ENCODE measurements at regions not wholly inside any gene's neighbourhood (a gene's known extent, or its start where the extent isn't known, plus 50 kb on each side); places are given as distances from the start of the nearest gene placed in this dataset.
"Not testable (repeated sequence)": the region's sequence is repeated elsewhere in the genome, so short reads cannot be mapped to it uniquely, and the experiment has no call there.

GRCh38 chr6:150696918-150697317, 97.2 kb downstream of the PLEKHG1 start:
- not testable (repeated sequence) for TF ChIP-seq CTCF (IDR thresholded peaks at IDR 0.05; ENCODE audit: low read length); EZH2 (IDR thresholded peaks at IDR 0.05; ENCODE audit: borderline replicate concordance, low read length)
